Endodermal cell (in vitro differentiated cells): ENCODE measurements at regions not wholly inside any gene's neighbourhood (a gene's known extent, or its start where the extent isn't known, plus 50 kb on each side); places are given as distances from the start of the nearest gene placed in this dataset.

Experiments used
- DNase-seq: peaks from one replicate; pipeline ENCODE4 v3.0.0-alpha.2; 2017
- H3K27ac ChIP-seq: 2 replicates; pipeline ENCODE4 v1.5.1; 2013; ENCODE audit warnings: mild to moderate bottlenecking, low read depth, low read length, moderate library complexity
- H3K27me3 ChIP-seq: 2 replicates; pipeline ENCODE4 v1.6.1; 2013; ENCODE audit warnings: mild to moderate bottlenecking, low read length, moderate library complexity; ENCODE audit not compliant: insufficient read depth, control insufficient read depth, poor library complexity, severe bottlenecking
- H3K36me3 ChIP-seq: 2 replicates; pipeline ENCODE4 v1.7.0; 2013; ENCODE audit warnings: mild to moderate bottlenecking, low read length, moderate library complexity; ENCODE audit not compliant: control insufficient read depth, insufficient read depth
- H3K4me1 ChIP-seq: one replicate; pipeline ENCODE4 v1.7.0; 2013; ENCODE audit warnings: low read length; ENCODE audit not compliant: control insufficient read depth, insufficient read depth
- H3K4me3 ChIP-seq: 2 replicates; pipeline ENCODE4 v1.5.1; 2013; ENCODE audit warnings: mild to moderate bottlenecking, low read length, moderate library complexity
- H3K9ac ChIP-seq: 2 replicates; pipeline ENCODE4 v1.6.1; 2013; ENCODE audit warnings: mild to moderate bottlenecking, low read length, moderate library complexity; ENCODE audit not compliant: poor library complexity, severe bottlenecking; ENCODE audit errors: extremely low read depth
- H3K9me3 ChIP-seq: 2 replicates; pipeline ENCODE4 v1.6.1; 2013; ENCODE audit warnings: mild to moderate bottlenecking, low read length, moderate library complexity; ENCODE audit not compliant: control insufficient read depth
- H3K27ac Mint-ChIP-seq: 2 replicates; pipeline ENCODE4 v1.8.0; 2020; ENCODE audit warnings: mixed read lengths
- H3K27me3 Mint-ChIP-seq: 2 replicates; pipeline ENCODE4 v1.8.0; 2021; ENCODE audit warnings: mild to moderate bottlenecking, mixed read lengths; ENCODE audit not compliant: insufficient read depth
- H3K36me3 Mint-ChIP-seq: 2 replicates; pipeline ENCODE4 v1.8.0; 2020; ENCODE audit warnings: low read depth, mixed read lengths
- H3K4me1 Mint-ChIP-seq: 2 replicates; pipeline ENCODE4 v1.8.0; 2020; ENCODE audit warnings: mixed read lengths
- H3K4me3 Mint-ChIP-seq: 2 replicates; pipeline ENCODE4 v1.8.0; 2020; ENCODE audit warnings: mild to moderate bottlenecking, moderate library complexity, mixed read lengths
- H3K9me3 Mint-ChIP-seq: 2 replicates; pipeline ENCODE4 v1.8.0; 2020; ENCODE audit warnings: mild to moderate bottlenecking, mixed read lengths
- CTCF ChIP-seq: fragments of 200-600 bp; sonication (generic); conservative IDR thresholded peaks from 2 replicates; pipeline ENCODE4 v1.5.0; 2021; ENCODE audit warnings: antibody characterized with exemption, mild to moderate bottlenecking
- WGBS, 2 experiments: methylation state at CpG; one replicate each; pipeline versions ENCODE4 v1.1.5 to v1.1.7; 2013; ENCODE audit warnings: missing lambda C conversion rate in 2 of 2, mixed read lengths in 1 of 2; ENCODE audit not compliant: insufficient coverage in 1 of 2, insufficient read length in 1 of 2; 5-methylcytosine and 5-hydroxymethylcytosine counted together

GRCh38 chr6:138655828-138656227 lies 117.7 kb upstream of the CCDC28A start:
- H3K4me3 Mint-ChIP-seq = no peak overlapping the region
- H3K27ac Mint-ChIP-seq = no peak overlapping the region
- no peak overlapping the region for H3K27ac ChIP-seq
- no peaks in the 10 kb centered on the region for H3K27me3 ChIP-seq
- no peaks in the 10 kb centered on the region for H3K36me3 ChIP-seq
- 88 to 93% methylated on average over 5 to 6 of the region's 6 CpGs for WGBS, 2 experiments
- no peak for DNase-seq
- H3K9ac ChIP-seq = no peak overlapping the region
- no peaks in the 10 kb centered on the region for H3K9me3 ChIP-seq
- no peak overlapping the region for H3K4me3 ChIP-seq
- H3K27me3 Mint-ChIP-seq = no peaks in the 10 kb centered on the region
- no peak for TF ChIP-seq CTCF
- no peaks in the 10 kb centered on the region for H3K9me3 Mint-ChIP-seq
- H3K36me3 Mint-ChIP-seq = no peaks in the 10 kb centered on the region
- peaks cover 4% of the 10 kb centered on the region for H3K4me1 Mint-ChIP-seq
- no peaks in the 10 kb centered on the region for H3K4me1 ChIP-seq

- 90 to 94% methylated on average over 7 of the region's 7 CpGs for WGBS, 2 experiments
- Histone ChIP-seq H3K9ac (no peak overlapping the region), H3K36me3 (no peaks in the 10 kb centered on the region), H3K4me3 (no peak overlapping the region), H3K4me1 (no peaks in the 10 kb centered on the region), H3K9me3 (no peaks in the 10 kb centered on the region), H3K27me3 (no peaks in the 10 kb centered on the region), H3K27ac (no peak overlapping the region)
- H3K4me1 Mint-ChIP-seq = peaks cover 4% of the 10 kb centered on the region
- no peak for TF ChIP-seq CTCF
- H3K4me3 Mint-ChIP-seq = no peak overlapping the region
- H3K36me3 Mint-ChIP-seq = no peaks in the 10 kb centered on the region
- no peaks in the 10 kb centered on the region for H3K9me3 Mint-ChIP-seq
- DNase-seq = no peak
- H3K27me3 Mint-ChIP-seq = no peaks in the 10 kb centered on the region
- no peak overlapping the region for H3K27ac Mint-ChIP-seq
Observed at GRCh38 chr6:138656364-138657064, 117.1 kb upstream of the CCDC28A start.

- H3K4me1 ChIP-seq = no peaks in the 10 kb centered on the region
- Mint-ChIP-seq H3K4me1 (peaks cover 4% of the 10 kb centered on the region), H3K4me3 (no peak overlapping the region), H3K27me3 (no peaks in the 10 kb centered on the region), H3K36me3 (no peaks in the 10 kb centered on the region), H3K27ac (no peak overlapping the region), H3K9me3 (no peaks in the 10 kb centered on the region)
- no peaks in the 10 kb centered on the region for H3K9me3 ChIP-seq
- H3K9ac ChIP-seq = no peak overlapping the region
- no peak overlapping the region for H3K27ac ChIP-seq
- no peaks in the 10 kb centered on the region for H3K36me3 ChIP-seq
- H3K4me3 ChIP-seq = no peak overlapping the region
- DNase-seq = no peak
- TF ChIP-seq CTCF = no peak
- no peaks in the 10 kb centered on the region for H3K27me3 ChIP-seq
- 70 to 89% methylated on average over 2 of the region's 2 CpGs for WGBS, 2 experiments
Observed at GRCh38 chr6:138657065-138657425, 116.5 kb upstream of the CCDC28A start.
